ENCODE measurements at regions not wholly inside any gene's neighbourhood (a gene's known extent, or its start where the extent isn't known, plus 50 kb on each side); places are given as distances from the start of the nearest gene placed in this dataset.

- DNase-seq (ENCODE audit: insufficient read length, low spot score), result no peak
- TF ChIP-seq, protein P1, sequence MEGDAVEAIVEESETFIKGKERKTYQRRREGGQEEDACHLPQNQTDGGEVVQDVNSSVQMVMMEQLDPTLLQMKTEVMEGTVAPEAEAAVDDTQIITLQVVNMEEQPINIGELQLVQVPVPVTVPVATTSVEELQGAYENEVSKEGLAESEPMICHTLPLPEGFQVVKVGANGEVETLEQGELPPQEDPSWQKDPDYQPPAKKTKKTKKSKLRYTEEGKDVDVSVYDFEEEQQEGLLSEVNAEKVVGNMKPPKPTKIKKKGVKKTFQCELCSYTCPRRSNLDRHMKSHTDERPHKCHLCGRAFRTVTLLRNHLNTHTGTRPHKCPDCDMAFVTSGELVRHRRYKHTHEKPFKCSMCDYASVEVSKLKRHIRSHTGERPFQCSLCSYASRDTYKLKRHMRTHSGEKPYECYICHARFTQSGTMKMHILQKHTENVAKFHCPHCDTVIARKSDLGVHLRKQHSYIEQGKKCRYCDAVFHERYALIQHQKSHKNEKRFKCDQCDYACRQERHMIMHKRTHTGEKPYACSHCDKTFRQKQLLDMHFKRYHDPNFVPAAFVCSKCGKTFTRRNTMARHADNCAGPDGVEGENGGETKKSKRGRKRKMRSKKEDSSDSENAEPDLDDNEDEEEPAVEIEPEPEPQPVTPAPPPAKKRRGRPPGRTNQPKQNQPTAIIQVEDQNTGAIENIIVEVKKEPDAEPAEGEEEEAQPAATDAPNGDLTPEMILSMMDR (IDR thresholded peaks at IDR 0.05; ENCODE audit: insufficient read depth, missing control alignments), result no peak
- FAIRE-seq, result no peak
Observed at GRCh38 chr2:173750353-173750801, 214.8 kb downstream of the SP3 start.

DNA sequence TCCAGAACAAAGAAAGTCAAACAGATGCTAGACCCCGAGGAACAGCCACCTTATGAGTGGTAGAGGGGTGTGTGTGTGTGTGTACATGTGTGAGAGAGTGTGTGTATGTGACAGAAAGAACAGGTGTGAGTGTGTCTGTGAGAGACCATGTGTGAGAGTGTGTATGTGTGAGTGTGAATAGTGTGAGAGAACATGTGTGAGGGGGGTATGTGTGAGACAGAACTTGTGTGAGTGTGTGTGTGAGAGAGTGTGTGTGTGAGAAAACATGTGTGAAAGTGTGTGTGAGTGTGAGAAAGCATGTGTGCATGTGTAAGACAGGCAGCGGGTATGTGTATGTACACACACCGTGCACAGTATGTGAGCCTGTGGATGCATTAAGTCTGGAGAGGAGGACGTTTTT is 214.3 kb downstream of the SP3 start:
- TF ChIP-seq, protein P1 (IDR thresholded peaks at IDR 0.05; ENCODE audit: insufficient read depth, missing control alignments), result no peak
- FAIRE-seq, result no peak
- no peak for DNase-seq (ENCODE audit: insufficient read length, low spot score)

DNA sequence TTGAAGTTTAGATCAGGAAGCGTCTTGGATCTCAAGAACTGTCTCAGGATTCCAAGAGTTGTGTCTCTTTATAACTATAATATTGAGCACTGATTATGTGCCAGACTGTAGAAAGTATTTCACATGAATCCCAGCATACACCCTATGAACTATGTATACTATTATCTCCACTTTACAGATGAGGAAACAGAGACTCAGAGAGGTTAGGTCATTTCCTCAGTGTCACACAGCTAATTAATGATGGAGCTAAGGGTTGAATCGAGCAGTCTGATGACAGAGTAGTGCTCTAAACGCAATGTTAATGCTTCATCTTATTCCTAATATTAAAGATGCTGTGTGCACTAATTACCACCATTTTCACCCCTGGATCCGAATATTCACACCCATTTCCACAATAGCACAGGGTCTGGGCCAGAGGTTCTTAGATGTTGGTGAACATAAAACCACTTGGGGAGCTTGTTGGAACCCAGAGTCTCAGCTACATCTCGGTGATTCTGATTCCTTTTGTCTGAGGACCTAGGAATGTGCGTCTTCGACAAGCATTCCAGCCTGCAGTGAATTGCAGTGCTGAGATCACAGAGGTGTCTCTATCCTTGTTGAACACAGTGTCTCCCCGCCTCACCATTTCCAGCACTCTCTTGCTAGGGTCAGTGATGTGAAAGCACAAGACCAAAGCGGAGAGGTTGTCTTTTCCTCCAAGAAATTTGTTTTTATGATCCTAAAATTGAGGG is 213.8 kb downstream of the SP3 start:
- no peak for DNase-seq (ENCODE audit: insufficient read length, low spot score)
- TF ChIP-seq, protein P1 (IDR thresholded peaks at IDR 0.05; ENCODE audit: insufficient read depth, missing control alignments), result no peak
- FAIRE-seq, result no peak

GRCh38 chr2:173752152-173752551 is 213.0 kb downstream of the SP3 start:
- FAIRE-seq (no peak), DNase-seq (ENCODE audit: insufficient read length, low spot score) (no peak)
- TF ChIP-seq, protein P1 (IDR thresholded peaks at IDR 0.05; ENCODE audit: insufficient read depth, missing control alignments), result peak; percentile 8

DNA sequence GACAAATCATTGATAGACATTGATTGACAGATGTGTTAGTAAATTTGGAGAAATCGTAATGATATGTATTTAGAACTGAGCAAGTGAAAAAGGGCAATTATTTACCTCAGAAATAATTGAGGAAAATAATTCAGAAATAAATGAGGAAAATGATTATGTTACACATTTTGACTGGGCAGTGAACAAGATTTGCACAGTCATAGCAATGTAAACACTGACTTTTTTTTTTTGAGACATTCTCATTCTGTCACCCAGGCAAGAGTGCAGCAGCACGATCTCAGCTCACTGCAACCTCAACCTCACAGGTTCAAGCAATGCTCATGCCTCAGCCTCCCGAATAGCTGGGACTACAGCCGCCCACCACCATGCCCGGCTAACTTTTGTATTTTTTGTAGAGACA is 211.7 kb downstream of the SP3 start:
- DNase-seq (ENCODE audit: insufficient read length, low spot score) (no peak), FAIRE-seq (no peak)
- TF ChIP-seq, protein P1 (IDR thresholded peaks at IDR 0.05; ENCODE audit: insufficient read depth, missing control alignments), result no peak

GRCh38 chr2:173754165-173754564 is 211.0 kb downstream of the SP3 start:
- no peak for DNase-seq (ENCODE audit: insufficient read length, low spot score)
- no peak for FAIRE-seq
- TF ChIP-seq, protein P1 (IDR thresholded peaks at IDR 0.05; ENCODE audit: insufficient read depth, missing control alignments), result no peak

DNA sequence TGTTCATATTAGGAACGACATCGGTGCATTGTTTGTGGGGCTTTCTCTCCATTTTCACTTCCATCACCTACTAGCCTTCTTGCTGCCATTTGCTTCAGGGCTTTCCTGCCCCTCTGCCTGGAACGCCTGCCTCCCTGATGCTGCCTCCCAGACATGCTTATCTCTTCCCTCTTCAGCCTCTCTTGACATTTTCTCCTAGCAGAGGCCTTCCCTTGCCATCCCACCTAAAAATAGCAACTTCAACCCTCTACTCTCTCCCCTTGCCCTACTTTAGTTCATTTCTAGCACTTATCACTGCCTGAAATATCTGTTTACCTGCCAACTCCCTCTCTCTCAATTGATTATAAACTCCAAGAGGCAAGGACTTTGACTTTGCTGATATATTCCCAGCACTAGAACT is 210.3 kb downstream of the SP3 start:
- TF ChIP-seq, protein P1 (IDR thresholded peaks at IDR 0.05; ENCODE audit: insufficient read depth, missing control alignments), result no peak
- DNase-seq (ENCODE audit: insufficient read length, low spot score), result no peak
- FAIRE-seq, result no peak
